Suprapubic skin (tissue), 4 donors: ENCODE measurements at regions not wholly inside any gene's neighbourhood (a gene's known extent, or its start where the extent isn't known, plus 50 kb on each side); places are given as distances from the start of the nearest gene placed in this dataset.

Experiments used
- DNase-seq, 2 donors: peaks; one replicate each; pipeline ENCODE4 v3.0.0-alpha.2; 2019; ENCODE audit warnings: low spot score in 2 of 2
- H3K27ac ChIP-seq: fragments of 200-600 bp; sonication (generic); one replicate; pipeline ENCODE4 v1.5.1; 2019
- H3K27me3 ChIP-seq: fragments of 200-600 bp; sonication (generic); one replicate; pipeline ENCODE4 v1.5.1; 2019
- H3K36me3 ChIP-seq: fragments of 200-600 bp; sonication (generic); one replicate; pipeline ENCODE4 v1.5.1; 2019
- H3K4me1 ChIP-seq: fragments of 200-600 bp; sonication (generic); one replicate; pipeline ENCODE4 v1.5.1; 2019
- H3K4me3 ChIP-seq: fragments of 200-600 bp; sonication (generic); one replicate; pipeline ENCODE4 v1.5.1; 2019; ENCODE audit warnings: mild to moderate bottlenecking
- H3K9me3 ChIP-seq: fragments of 200-600 bp; sonication (generic); one replicate; pipeline ENCODE4 v1.5.1; 2019
- CTCF ChIP-seq, 2 donors: fragments of 200-600 bp in 1 of 2; fragments of 450-650 bp in 1 of 2; sonication (generic) in 1 of 2; IDR thresholded peaks; one replicate each; pipeline ENCODE4 v1.5.1; 2016 to 2019; ENCODE audit warnings: antibody characterized with exemption in 2 of 2, mild to moderate bottlenecking in 1 of 2, moderate library complexity in 1 of 2
- EP300 ChIP-seq: sonication (generic); formaldehyde crosslinking; IDR thresholded peaks from one replicate; pipeline ENCODE4 v1.6.1; 2017; ENCODE audit warnings: antibody characterized with exemption
- POLR2A ChIP-seq, 2 donors: fragments of 450-650 bp; IDR thresholded peaks; one replicate each; pipeline ENCODE4 v1.6.1; 2017; ENCODE audit warnings: antibody characterized with exemption in 2 of 2, mild to moderate bottlenecking in 2 of 2, moderate library complexity in 2 of 2
- POLR2AphosphoS5 ChIP-seq, 3 donors: sonication (generic); formaldehyde crosslinking; IDR thresholded peaks; one replicate each; pipeline ENCODE4 v1.6.1; 2017; ENCODE audit warnings: antibody characterized with exemption in 3 of 3
- WGBS: methylation state at CpG from one replicate; pipeline ENCODE4 v1.1.5; 2018; 5-methylcytosine and 5-hydroxymethylcytosine counted together

GRCh38 chr11:80565231-80565630, 1124.4 kb upstream of the TENM4 start:
- H3K4me1 ChIP-seq, result no peaks in the 10 kb centered on the region
- H3K9me3 ChIP-seq, result no peaks in the 10 kb centered on the region
- no peaks in the 10 kb centered on the region for H3K36me3 ChIP-seq
- TF ChIP-seq POLR2A (IDR thresholded peaks at IDR 0.05), result no peak
- no peak for TF ChIP-seq CTCF (IDR thresholded peaks at IDR 0.05)
- no peak for TF ChIP-seq EP300
- no peak for TF ChIP-seq POLR2AphosphoS5 (IDR thresholded peaks at IDR 0.05)
- 61% methylated on average over 5 of the region's 5 CpGs for WGBS
- no peak overlapping the region for H3K27ac ChIP-seq
- no peak overlapping the region for H3K4me3 ChIP-seq
- DNase-seq, result no peak
- no peaks in the 10 kb centered on the region for H3K27me3 ChIP-seq

- 48% methylated on average over 4 of the region's 4 CpGs for WGBS
- no peak overlapping the region for H3K27ac ChIP-seq
- TF ChIP-seq EP300 (no peak), CTCF (IDR thresholded peaks at IDR 0.05) (no peak), POLR2AphosphoS5 (IDR thresholded peaks at IDR 0.05) (no peak), POLR2A (IDR thresholded peaks at IDR 0.05) (no peak)
- H3K4me3 ChIP-seq, result no peak overlapping the region
- no peaks in the 10 kb centered on the region for H3K9me3 ChIP-seq
- no peaks in the 10 kb centered on the region for H3K4me1 ChIP-seq
- no peaks in the 10 kb centered on the region for H3K36me3 ChIP-seq
- no peak for DNase-seq
- H3K27me3 ChIP-seq, result no peaks in the 10 kb centered on the region
Measured at GRCh38 chr11:80562523-80563125, 1121.8 kb upstream of the TENM4 start.

- Histone ChIP-seq H3K4me1 (no peaks in the 10 kb centered on the region), H3K36me3 (no peaks in the 10 kb centered on the region), H3K27ac (no peak overlapping the region), H3K9me3 (no peaks in the 10 kb centered on the region), H3K4me3 (no peak overlapping the region), H3K27me3 (no peaks in the 10 kb centered on the region)
- 91% methylated on average over 2 of the region's 2 CpGs for WGBS
- no peak for DNase-seq
- TF ChIP-seq POLR2AphosphoS5 (IDR thresholded peaks at IDR 0.05), result no peak
- no peak for TF ChIP-seq CTCF (IDR thresholded peaks at IDR 0.05)
Measured at GRCh38 chr11:80559942-80560341, 1119.1 kb upstream of the TENM4 start.

GRCh38 chr11:80553565-80553964, 1112.7 kb upstream of the TENM4 start:
- H3K4me3 ChIP-seq, result no peak overlapping the region
- H3K9me3 ChIP-seq, result no peaks in the 10 kb centered on the region
- TF ChIP-seq POLR2A (IDR thresholded peaks at IDR 0.05) (no peak), POLR2AphosphoS5 (IDR thresholded peaks at IDR 0.05) (no peak), CTCF (IDR thresholded peaks at IDR 0.05) (no peak), EP300 (no peak)
- WGBS, result 68% methylated on average over 2 of the region's 2 CpGs
- DNase-seq, result no peak
- no peaks in the 10 kb centered on the region for H3K36me3 ChIP-seq
- H3K27ac ChIP-seq, result no peak overlapping the region
- H3K4me1 ChIP-seq, result no peaks in the 10 kb centered on the region
- no peaks in the 10 kb centered on the region for H3K27me3 ChIP-seq

- no peak for TF ChIP-seq POLR2A (IDR thresholded peaks at IDR 0.05)
- no peak for TF ChIP-seq EP300
- no peak for TF ChIP-seq CTCF (IDR thresholded peaks at IDR 0.05)
- no peak for TF ChIP-seq POLR2AphosphoS5 (IDR thresholded peaks at IDR 0.05)
- H3K27me3 ChIP-seq, result no peaks in the 10 kb centered on the region
- H3K9me3 ChIP-seq, result no peaks in the 10 kb centered on the region
- H3K4me3 ChIP-seq, result no peak overlapping the region
- no peak for DNase-seq
- no peaks in the 10 kb centered on the region for H3K36me3 ChIP-seq
- no peak overlapping the region for H3K27ac ChIP-seq
- no peaks in the 10 kb centered on the region for H3K4me1 ChIP-seq
- 84% methylated on average over 2 of the region's 2 CpGs for WGBS
Measured at GRCh38 chr11:80542704-80543103, 1101.9 kb upstream of the TENM4 start.
